Loucy (cell line): ENCODE measurements at regions not wholly inside any gene's neighbourhood (a gene's known extent, or its start where the extent isn't known, plus 50 kb on each side); places are given as distances from the start of the nearest gene placed in this dataset.

Source experiments
- H2AFZ ChIP-seq: fragments of 200-600 bp; sonication (generic); 2 replicates; pipeline ENCODE4 v1.6.0; 2016; ENCODE audit warnings: antibody characterized with exemption, mild to moderate bottlenecking, low read length, moderate library complexity
- H3F3A ChIP-seq: fragments of 200-600 bp; 2 replicates; pipeline ENCODE4 v1.6.0; 2016; ENCODE audit warnings: antibody characterized with exemption, low read depth, mild to moderate bottlenecking
- H3K27me3 ChIP-seq: fragments of 200-600 bp; sonication (generic); 2 replicates; pipeline ENCODE4 v1.6.1; 2014; ENCODE audit warnings: low read length, mild to moderate bottlenecking; ENCODE audit not compliant: insufficient read depth, poor library complexity, severe bottlenecking
- H3K36me3 ChIP-seq: fragments of 200-600 bp; sonication (generic); 2 replicates; pipeline ENCODE4 v1.6.1; 2016; ENCODE audit warnings: low read length; ENCODE audit not compliant: insufficient read depth
- H3K4me1 ChIP-seq: fragments of 200-600 bp; sonication (generic); 2 replicates; pipeline ENCODE4 v1.5.1; 2014; ENCODE audit warnings: low read length, mild to moderate bottlenecking; ENCODE audit not compliant: insufficient read depth, poor library complexity, severe bottlenecking
- H3K4me2 ChIP-seq: fragments of 200-600 bp; sonication (generic); 2 replicates; pipeline ENCODE4 v1.6.0; 2014; ENCODE audit warnings: antibody characterized with exemption, low read length, low read depth, mild to moderate bottlenecking; ENCODE audit not compliant: poor library complexity, severe bottlenecking
- H3K4me3 ChIP-seq: fragments of 200-600 bp; sonication (generic); 2 replicates; pipeline ENCODE4 v1.5.1; 2014; ENCODE audit warnings: low read length, mild to moderate bottlenecking, mixed read lengths; ENCODE audit not compliant: poor library complexity, severe bottlenecking
- H3K79me2 ChIP-seq: fragments of 200-600 bp; sonication (generic); 2 replicates; pipeline ENCODE4 v1.6.1; 2014; ENCODE audit warnings: low read length; ENCODE audit not compliant: insufficient read depth
- H3K9ac ChIP-seq: fragments of 200-600 bp; sonication (generic); 2 replicates; pipeline ENCODE4 v1.6.0; 2014; ENCODE audit warnings: mild to moderate bottlenecking, low read depth, low read length, moderate library complexity; ENCODE audit not compliant: poor library complexity, severe bottlenecking
- H3K9me2 ChIP-seq: fragments of 200-600 bp; sonication (generic); replicated peaks from 2 replicates; pipeline ENCODE4 v1.6.1; 2016; ENCODE audit warnings: low read depth, low read length, mixed read lengths
- H3K9me3 ChIP-seq: fragments of 200-600 bp; sonication (generic); 2 replicates; pipeline ENCODE4 v1.6.1; 2014; ENCODE audit warnings: mild to moderate bottlenecking, antibody characterized with exemption, low read length, low read depth; ENCODE audit not compliant: insufficient read depth
- H4K20me1 ChIP-seq: fragments of 200-600 bp; sonication (generic); 2 replicates; pipeline ENCODE4 v1.6.0; 2014; ENCODE audit warnings: antibody characterized with exemption, low read length, mild to moderate bottlenecking; ENCODE audit not compliant: insufficient read depth, poor library complexity, severe bottlenecking
- CTCF ChIP-seq: fragments of 200-600 bp; sonication (generic); conservative IDR thresholded peaks from 2 replicates; pipeline ENCODE4 v1.5.1; 2014; ENCODE audit warnings: mild to moderate bottlenecking, antibody characterized with exemption, low read length
- EZH2phosphoT487 ChIP-seq: fragments of 200-600 bp; IDR thresholded peaks from 2 replicates; pipeline ENCODE4 v1.6.1; 2018; ENCODE audit warnings: antibody characterized with exemption, mild to moderate bottlenecking, moderate library complexity, borderline replicate concordance

GRCh38 chrX:39813631-39814277 is 284.0 kb downstream of the BCOR start:
- H3K9me2 ChIP-seq, result no peaks in the 10 kb centered on the region
- H2AFZ ChIP-seq, result no peak overlapping the region
- no peaks in the 10 kb centered on the region for H3K9me3 ChIP-seq
- H3K4me1 ChIP-seq, result peaks cover 33% of the 10 kb centered on the region
- no peaks in the 10 kb centered on the region for H3K36me3 ChIP-seq
- no peak overlapping the region for H3K4me2 ChIP-seq
- no peaks in the 10 kb centered on the region for H3K27me3 ChIP-seq
- H3F3A ChIP-seq, result no peaks in the 10 kb centered on the region
- H3K79me2 ChIP-seq, result no peaks in the 10 kb centered on the region
- TF ChIP-seq EZH2phosphoT487, result no peak
- no peak for TF ChIP-seq CTCF
- H3K4me3 ChIP-seq, result no peak overlapping the region
- no peaks in the 10 kb centered on the region for H4K20me1 ChIP-seq
- H3K9ac ChIP-seq, result no peak overlapping the region

- no peak for TF ChIP-seq EZH2phosphoT487
- TF ChIP-seq CTCF, result peak; percentile 64
- H3K4me3 ChIP-seq, result no peak overlapping the region
- no peaks in the 10 kb centered on the region for H3K79me2 ChIP-seq
- H3K9me2 ChIP-seq, result no peaks in the 10 kb centered on the region
- no peaks in the 10 kb centered on the region for H3K36me3 ChIP-seq
- H2AFZ ChIP-seq, result no peak overlapping the region
- H3K9ac ChIP-seq, result no peak overlapping the region
- H3K9me3 ChIP-seq, result no peaks in the 10 kb centered on the region
- H3F3A ChIP-seq, result no peaks in the 10 kb centered on the region
- H3K4me2 ChIP-seq, result no peak overlapping the region
- no peaks in the 10 kb centered on the region for H4K20me1 ChIP-seq
- H3K27me3 ChIP-seq, result no peaks in the 10 kb centered on the region
- peaks cover 39% of the 10 kb centered on the region for H3K4me1 ChIP-seq
Observed at GRCh38 chrX:39814391-39814790, 283.4 kb downstream of the BCOR start.

- Histone ChIP-seq H3K9me2 (no peaks in the 10 kb centered on the region), H3K9ac (peak overlapping the region; percentile 36), H4K20me1 (no peaks in the 10 kb centered on the region), H3K9me3 (no peaks in the 10 kb centered on the region), H3K27me3 (no peaks in the 10 kb centered on the region), H2AFZ (no peak overlapping the region), H3K4me3 (no peak overlapping the region), H3K4me1 (peaks cover 39% of the 10 kb centered on the region), H3K79me2 (no peaks in the 10 kb centered on the region), H3F3A (no peaks in the 10 kb centered on the region), H3K36me3 (no peaks in the 10 kb centered on the region), H3K4me2 (peak overlapping the region; percentile 5)
- TF ChIP-seq CTCF, result no peak
- no peak for TF ChIP-seq EZH2phosphoT487
Observed at GRCh38 chrX:39815631-39816030, 282.1 kb downstream of the BCOR start.
